Osteocyte (in vitro differentiated cells): ENCODE measurements at regions not wholly inside any gene's neighbourhood (a gene's known extent, or its start where the extent isn't known, plus 50 kb on each side); places are given as distances from the start of the nearest gene placed in this dataset.
"Not testable (repeated sequence)": the region's sequence is repeated elsewhere in the genome, so short reads cannot be mapped to it uniquely, and the experiment has no call there.

ENCODE experiments used
- DNase-seq: peaks from one replicate; pipeline ENCODE4 v3.0.0; 2021; ENCODE audit warnings: mixed read lengths; ENCODE audit not compliant: unreplicated experiment; ENCODE audit errors: extremely low spot score
- H3K27ac Mint-ChIP-seq: one replicate; pipeline ENCODE4 v1.8.0; 2021; ENCODE audit warnings: mild to moderate bottlenecking, mixed read lengths; ENCODE audit not compliant: unreplicated experiment
- H3K27me3 Mint-ChIP-seq: one replicate; pipeline ENCODE4 v1.8.0; 2021; ENCODE audit warnings: mixed read lengths; ENCODE audit not compliant: unreplicated experiment
- H3K36me3 Mint-ChIP-seq: one replicate; pipeline ENCODE4 v1.8.0; 2021; ENCODE audit warnings: mixed read lengths; ENCODE audit not compliant: unreplicated experiment
- H3K4me1 Mint-ChIP-seq: one replicate; pipeline ENCODE4 v1.8.0; 2021; ENCODE audit warnings: mixed read lengths; ENCODE audit not compliant: unreplicated experiment
- H3K4me3 Mint-ChIP-seq: one replicate; pipeline ENCODE4 v1.8.0; 2021; ENCODE audit warnings: mild to moderate bottlenecking, moderate library complexity, mixed read lengths; ENCODE audit not compliant: unreplicated experiment
- H3K9me3 Mint-ChIP-seq: one replicate; pipeline ENCODE4 v1.8.0; 2021; ENCODE audit warnings: mixed read lengths; ENCODE audit not compliant: unreplicated experiment
- TF ChIP-seq, protein P1 (sequence below): fragments of 200-600 bp; sonication (generic); IDR thresholded peaks from 2 replicates; pipeline ENCODE4 v1.5.0; 2021; ENCODE audit warnings: antibody characterized with exemption, mild to moderate bottlenecking, moderate library complexity

DNA sequence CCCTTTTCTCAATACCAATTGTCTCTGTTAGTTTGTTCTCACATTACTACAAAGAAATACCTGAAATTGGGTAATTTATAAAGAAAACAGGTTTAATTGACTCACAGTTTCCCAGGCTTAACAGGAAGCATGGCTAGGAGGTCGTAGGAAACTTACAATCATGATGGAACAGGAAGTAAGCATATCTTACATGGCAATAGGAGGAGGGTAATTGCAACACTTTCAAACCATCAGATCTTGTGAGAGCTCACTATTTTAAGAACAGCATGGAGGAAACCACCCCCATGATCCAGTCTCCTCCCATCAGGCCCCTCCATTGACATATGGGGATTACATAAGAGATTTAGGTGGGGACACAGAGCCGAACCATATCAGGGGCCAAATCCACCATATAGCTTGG lies 1210.1 kb upstream of the SPRY2 start:
- no peaks in the 10 kb centered on the region for H3K4me1 Mint-ChIP-seq

DNA sequence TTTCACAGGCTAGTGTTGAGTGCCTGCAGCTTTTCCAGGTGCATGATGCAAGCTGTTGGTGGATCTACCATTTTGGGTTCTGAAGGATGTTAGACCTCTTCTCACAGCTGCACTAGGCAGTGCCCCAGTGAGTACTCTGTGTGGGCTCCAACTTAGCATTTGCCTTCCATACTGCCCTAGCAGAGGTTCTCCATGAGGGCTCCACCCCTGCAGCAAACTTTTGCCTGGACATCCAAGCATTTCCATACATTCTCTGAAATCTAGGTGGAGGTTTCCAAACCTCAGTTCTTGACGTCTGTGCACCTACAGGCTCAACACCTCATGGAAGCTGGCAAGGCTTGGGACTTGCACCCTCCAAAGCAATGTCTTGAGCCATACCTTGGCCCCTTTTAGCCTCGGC lies 1205.4 kb upstream of the SPRY2 start:
- not testable (repeated sequence) for DNase-seq, H3K4me3 Mint-ChIP-seq, H3K27me3 Mint-ChIP-seq, H3K4me1 Mint-ChIP-seq, H3K36me3 Mint-ChIP-seq, H3K27ac Mint-ChIP-seq
- H3K9me3 Mint-ChIP-seq, result peaks cover 21% of the 10 kb centered on the region

More for the DNA sequence above, 1210.1 kb upstream of the SPRY2 start:
- H3K27ac Mint-ChIP-seq, result no peak overlapping the region
- H3K9me3 Mint-ChIP-seq, result peaks cover 24% of the 10 kb centered on the region
- TF ChIP-seq, protein P1, sequence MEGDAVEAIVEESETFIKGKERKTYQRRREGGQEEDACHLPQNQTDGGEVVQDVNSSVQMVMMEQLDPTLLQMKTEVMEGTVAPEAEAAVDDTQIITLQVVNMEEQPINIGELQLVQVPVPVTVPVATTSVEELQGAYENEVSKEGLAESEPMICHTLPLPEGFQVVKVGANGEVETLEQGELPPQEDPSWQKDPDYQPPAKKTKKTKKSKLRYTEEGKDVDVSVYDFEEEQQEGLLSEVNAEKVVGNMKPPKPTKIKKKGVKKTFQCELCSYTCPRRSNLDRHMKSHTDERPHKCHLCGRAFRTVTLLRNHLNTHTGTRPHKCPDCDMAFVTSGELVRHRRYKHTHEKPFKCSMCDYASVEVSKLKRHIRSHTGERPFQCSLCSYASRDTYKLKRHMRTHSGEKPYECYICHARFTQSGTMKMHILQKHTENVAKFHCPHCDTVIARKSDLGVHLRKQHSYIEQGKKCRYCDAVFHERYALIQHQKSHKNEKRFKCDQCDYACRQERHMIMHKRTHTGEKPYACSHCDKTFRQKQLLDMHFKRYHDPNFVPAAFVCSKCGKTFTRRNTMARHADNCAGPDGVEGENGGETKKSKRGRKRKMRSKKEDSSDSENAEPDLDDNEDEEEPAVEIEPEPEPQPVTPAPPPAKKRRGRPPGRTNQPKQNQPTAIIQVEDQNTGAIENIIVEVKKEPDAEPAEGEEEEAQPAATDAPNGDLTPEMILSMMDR, result no peak
- H3K36me3 Mint-ChIP-seq, result no peaks in the 10 kb centered on the region
- H3K4me3 Mint-ChIP-seq, result no peak overlapping the region
- DNase-seq, result no peak
- no peaks in the 10 kb centered on the region for H3K27me3 Mint-ChIP-seq

DNA sequence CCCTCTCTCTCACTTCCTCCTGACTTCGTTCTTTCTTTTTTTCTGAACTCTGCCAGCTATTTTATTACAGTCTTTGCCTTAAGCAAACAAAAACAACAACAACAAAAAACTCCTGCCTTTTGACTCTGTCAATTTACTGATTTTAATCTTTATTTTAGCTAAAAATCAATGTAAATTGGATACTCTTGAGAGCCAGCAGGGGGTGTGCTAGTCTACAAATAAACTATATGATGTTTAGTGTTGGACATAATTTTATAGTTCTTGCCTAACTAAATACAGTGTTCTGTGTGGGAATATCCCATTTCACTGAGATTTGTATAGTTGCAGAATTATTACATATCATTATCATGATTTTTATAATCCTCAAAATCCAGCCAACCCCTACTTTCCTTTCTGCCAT lies 1199.9 kb upstream of the SPRY2 start:
- no peaks in the 10 kb centered on the region for H3K36me3 Mint-ChIP-seq
- H3K4me1 Mint-ChIP-seq, result no peaks in the 10 kb centered on the region
- TF ChIP-seq, protein P1, result peak; percentile 32
- no peak for DNase-seq
- H3K9me3 Mint-ChIP-seq, result peaks cover 8% of the 10 kb centered on the region
- H3K4me3 Mint-ChIP-seq, result no peak overlapping the region
- no peaks in the 10 kb centered on the region for H3K27me3 Mint-ChIP-seq
- no peak overlapping the region for H3K27ac Mint-ChIP-seq

DNA sequence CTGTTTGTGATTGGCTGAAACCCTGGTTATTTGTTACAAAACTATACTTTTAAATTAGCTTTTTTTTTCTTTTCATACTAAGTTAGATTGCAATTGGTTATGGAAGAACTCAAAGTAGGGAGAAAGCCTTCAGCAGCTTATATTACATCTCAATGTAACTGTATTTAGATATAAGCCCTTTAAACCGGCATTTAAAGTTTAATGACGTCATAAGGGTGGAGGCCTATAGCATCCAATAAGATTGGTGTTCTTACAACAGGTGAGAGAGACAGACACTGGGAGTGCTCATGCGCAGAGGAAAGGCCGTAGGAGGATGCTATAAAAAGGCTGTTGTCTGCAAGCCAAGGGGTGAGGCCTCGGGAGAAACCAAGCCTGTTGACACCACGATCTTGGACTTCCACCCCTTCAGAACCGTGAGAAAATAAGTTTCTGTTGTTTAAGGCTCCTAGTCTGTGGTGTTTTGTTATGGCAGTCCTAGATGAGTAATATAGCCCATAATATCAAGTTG lies 1198.8 kb upstream of the SPRY2 start:
- Mint-ChIP-seq H3K27ac (no peak overlapping the region), H3K27me3 (no peaks in the 10 kb centered on the region), H3K4me3 (no peak overlapping the region), H3K4me1 (no peaks in the 10 kb centered on the region), H3K9me3 (peaks cover 4% of the 10 kb centered on the region), H3K36me3 (no peaks in the 10 kb centered on the region)
- DNase-seq, result no peak
- TF ChIP-seq, protein P1, result no peak

DNA sequence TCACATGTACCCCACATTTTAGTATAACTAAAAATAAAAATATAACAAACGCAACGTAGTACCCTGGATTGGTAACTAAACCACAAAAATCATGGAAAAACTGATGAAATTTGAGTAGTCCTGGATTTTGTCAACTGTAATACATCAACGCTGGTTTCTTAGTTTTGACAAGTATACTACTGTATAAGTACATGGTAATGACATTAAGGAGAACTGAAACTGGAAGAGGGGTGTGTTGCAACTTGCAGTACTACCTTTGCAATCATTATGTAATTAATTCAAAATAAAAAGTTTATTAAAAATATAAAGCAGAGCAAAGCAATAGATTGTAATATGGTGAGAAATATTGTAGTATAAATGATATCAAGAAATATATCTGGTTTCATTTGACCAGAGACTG lies 1158.0 kb upstream of the SPRY2 start:
- DNase-seq, result no peak

More for the DNA sequence above, 1158.0 kb upstream of the SPRY2 start:
- Mint-ChIP-seq H3K36me3 (no peaks in the 10 kb centered on the region), H3K4me1 (no peaks in the 10 kb centered on the region), H3K4me3 (no peak overlapping the region), H3K9me3 (no peaks in the 10 kb centered on the region), H3K27ac (no peak overlapping the region), H3K27me3 (peaks cover 7% of the 10 kb centered on the region)
- TF ChIP-seq, protein P1, result no peak
